ENCODE measurements at regions not wholly inside any gene's neighbourhood (a gene's known extent, or its start where the extent isn't known, plus 50 kb on each side); places are given as distances from the start of the nearest gene placed in this dataset.

DNA sequence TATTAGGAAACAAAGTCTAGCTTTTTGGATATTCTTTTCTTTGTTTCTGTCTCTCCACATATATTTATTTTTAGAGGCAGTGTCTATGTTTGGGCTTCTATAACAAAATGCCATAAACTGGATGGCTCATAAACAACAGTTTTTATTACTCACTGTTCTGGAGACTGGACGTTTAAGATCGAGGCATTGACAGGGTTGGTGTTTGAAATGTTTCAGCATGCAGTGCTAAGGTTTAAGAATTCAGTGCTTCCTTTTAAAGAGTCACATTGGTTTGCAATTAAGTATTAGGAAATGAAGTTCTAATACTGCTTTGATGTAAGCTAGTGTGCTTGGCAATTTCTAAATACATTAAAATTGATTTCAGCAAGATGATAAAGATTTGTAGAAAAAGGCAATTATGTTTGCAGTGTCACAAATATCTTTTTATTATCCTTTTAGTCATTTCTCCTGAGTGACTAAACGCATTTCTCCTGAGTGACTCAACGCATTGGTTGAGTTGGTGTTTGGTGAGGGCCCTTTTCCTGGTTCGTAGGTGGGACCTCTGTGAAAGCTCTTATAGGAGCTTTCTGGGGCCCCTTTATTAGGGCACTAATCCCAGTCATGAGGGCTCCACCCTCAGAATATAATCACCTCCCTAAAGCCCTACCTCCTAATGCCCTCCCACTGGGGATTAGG lies 317.0 kb downstream of the USP25 start:
- Histone ChIP-seq H3K4me3 (no peak overlapping the region; the same call in 1 of the 2 replicates), H3K36me3 (ENCODE audit: insufficient read depth, low read length) (no peaks in the 10 kb centered on the region), H3K27ac (peak overlapping the region; percentile 91; the same call in 1 of the 2 replicates), H3K9ac (ENCODE audit: insufficient read length) (no peak overlapping the region), H3K9me3 (ENCODE audit: low read depth, low read length) (peaks cover 5% of the 10 kb centered on the region; the same call in 1 of the 2 replicates)
- no peak for DNase-seq (ENCODE audit: low read depth, low spot score)
- TF ChIP-seq FOXP2 (optimal IDR thresholded peaks at IDR 0.05; ENCODE audit: control extremely low read depth, extremely low read length, insufficient read depth) (no peak), POLR2AphosphoS5 (IDR thresholded peaks at IDR 0.05; ENCODE audit: borderline replicate concordance, low read depth, low read length) (no peak), EZH2 (IDR thresholded peaks at IDR 0.05) (no peak)

DNA sequence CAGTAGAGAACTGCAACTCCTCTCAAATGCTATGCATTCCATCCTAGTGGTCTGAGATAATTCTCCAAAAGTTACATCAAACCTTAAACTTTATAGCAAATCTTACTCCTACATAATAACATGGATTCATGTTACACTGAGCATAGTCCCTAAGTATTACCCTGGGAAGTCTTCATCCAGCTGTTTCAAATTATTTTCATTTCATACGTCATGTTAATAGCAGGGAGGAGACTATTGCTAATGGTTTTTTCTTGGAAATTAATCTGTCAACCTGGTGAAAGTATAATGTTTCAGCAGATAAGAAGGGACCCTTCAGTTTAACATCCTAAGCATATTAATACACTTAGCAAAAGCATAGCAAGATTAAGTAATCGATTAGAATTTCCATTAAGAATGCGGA lies 318.1 kb downstream of the USP25 start:
- TF ChIP-seq EZH2 (IDR thresholded peaks at IDR 0.05) (no peak), POLR2AphosphoS5 (IDR thresholded peaks at IDR 0.05; ENCODE audit: borderline replicate concordance, low read depth, low read length) (no peak; the same call in 1 of the 2 replicates), FOXP2 (optimal IDR thresholded peaks at IDR 0.05; ENCODE audit: control extremely low read depth, extremely low read length, insufficient read depth) (no peak)
- Histone ChIP-seq H3K36me3 (ENCODE audit: insufficient read depth, low read length) (no peaks in the 10 kb centered on the region), H3K4me3 (peak overlapping the region; percentile 63), H3K9me3 (ENCODE audit: low read depth, low read length) (peaks cover 5% of the 10 kb centered on the region; the same call in 1 of the 2 replicates), H3K9ac (ENCODE audit: insufficient read length) (peak overlapping the region; percentile 17), H3K27ac (peak overlapping the region; percentile 91)
- no peak for DNase-seq (ENCODE audit: low read depth, low spot score)

- H3K27ac ChIP-seq: no peak overlapping the region
- no peaks in the 10 kb centered on the region for H3K9me3 ChIP-seq (ENCODE audit: low read depth, low read length)
- no peaks in the 10 kb centered on the region for H3K36me3 ChIP-seq (ENCODE audit: insufficient read depth, low read length)
- DNase-seq (ENCODE audit: low read depth, low spot score): no peak
- no peak overlapping the region for H3K9ac ChIP-seq (ENCODE audit: insufficient read length)
- no peak overlapping the region for H3K4me3 ChIP-seq
- TF ChIP-seq EZH2 (IDR thresholded peaks at IDR 0.05): no peak
- no peak for TF ChIP-seq FOXP2 (optimal IDR thresholded peaks at IDR 0.05; ENCODE audit: control extremely low read depth, extremely low read length, insufficient read depth)
- no peak for TF ChIP-seq POLR2AphosphoS5 (IDR thresholded peaks at IDR 0.05; ENCODE audit: borderline replicate concordance, low read depth, low read length)
Observed at GRCh38 chr21:16055014-16055413, 325.2 kb downstream of the USP25 start.

DNA sequence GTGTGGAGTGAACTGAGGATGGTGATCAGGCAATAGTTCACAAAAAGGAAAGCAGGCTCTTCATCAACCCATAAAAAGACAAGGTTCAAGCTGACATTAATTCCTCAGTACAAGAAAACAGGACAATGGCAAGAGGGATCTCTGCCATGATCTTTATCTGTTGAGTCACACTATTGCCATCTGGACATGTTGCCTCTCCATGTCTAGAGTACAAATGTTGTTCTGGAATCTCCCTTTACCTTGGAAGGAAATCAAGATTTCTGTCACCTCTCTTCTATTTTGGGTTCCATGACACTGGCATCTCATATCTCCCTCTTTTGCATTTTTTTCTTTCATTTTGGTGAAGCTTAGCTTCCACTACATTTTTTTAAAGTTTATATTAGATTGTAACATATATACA lies 329.1 kb downstream of the USP25 start:
- Histone ChIP-seq H3K27ac (no peak overlapping the region), H3K4me3 (no peak overlapping the region), H3K9ac (ENCODE audit: insufficient read length) (no peak overlapping the region), H3K36me3 (ENCODE audit: insufficient read depth, low read length) (no peaks in the 10 kb centered on the region), H3K9me3 (ENCODE audit: low read depth, low read length) (no peaks in the 10 kb centered on the region; the same call in 1 of the 2 replicates)
- DNase-seq (ENCODE audit: low read depth, low spot score): no peak
- TF ChIP-seq FOXP2 (optimal IDR thresholded peaks at IDR 0.05; ENCODE audit: control extremely low read depth, extremely low read length, insufficient read depth) (no peak), EZH2 (IDR thresholded peaks at IDR 0.05) (no peak), POLR2AphosphoS5 (IDR thresholded peaks at IDR 0.05; ENCODE audit: borderline replicate concordance, low read depth, low read length) (no peak)

- Histone ChIP-seq H3K36me3 (ENCODE audit: insufficient read depth, low read length) (no peaks in the 10 kb centered on the region), H3K9me3 (ENCODE audit: low read depth, low read length) (no peaks in the 10 kb centered on the region; the same call in 1 of the 2 replicates), H3K4me3 (no peak overlapping the region), H3K9ac (ENCODE audit: insufficient read length) (no peak overlapping the region), H3K27ac (no peak overlapping the region)
- DNase-seq (ENCODE audit: low read depth, low spot score): no peak
- TF ChIP-seq POLR2AphosphoS5 (IDR thresholded peaks at IDR 0.05; ENCODE audit: borderline replicate concordance, low read depth, low read length) (no peak), FOXP2 (optimal IDR thresholded peaks at IDR 0.05; ENCODE audit: control extremely low read depth, extremely low read length, insufficient read depth) (no peak), EZH2 (IDR thresholded peaks at IDR 0.05) (no peak)
Observed at GRCh38 chr21:16059981-16060380, 330.2 kb downstream of the USP25 start.

DNA sequence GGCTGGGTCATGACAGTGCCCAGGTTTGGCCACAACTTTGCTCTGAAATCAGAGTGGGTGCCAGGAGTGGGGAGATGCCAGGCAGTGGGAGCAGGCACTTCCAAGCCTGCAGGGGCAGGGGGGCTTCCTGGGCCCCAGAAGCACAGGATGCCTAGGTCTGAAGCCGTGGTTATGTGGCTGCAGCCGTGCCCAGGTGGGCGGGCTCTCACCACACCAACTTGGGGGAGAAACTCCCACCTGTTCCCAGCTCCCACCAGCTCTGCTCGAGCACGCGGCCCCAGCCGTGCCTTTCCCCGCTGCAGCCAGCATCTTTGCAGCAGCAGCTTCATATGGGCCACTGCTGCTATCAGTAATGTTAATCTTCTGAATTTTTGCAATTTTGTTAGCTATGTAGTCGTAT lies 331.4 kb downstream of the USP25 start:
- Histone ChIP-seq H3K36me3 (ENCODE audit: insufficient read depth, low read length) (no peaks in the 10 kb centered on the region), H3K9me3 (ENCODE audit: low read depth, low read length) (no peaks in the 10 kb centered on the region; the same call in 1 of the 2 replicates), H3K4me3 (no peak overlapping the region), H3K9ac (ENCODE audit: insufficient read length) (no peak overlapping the region), H3K27ac (no peak overlapping the region)
- DNase-seq (ENCODE audit: low read depth, low spot score): no peak
- no peak for TF ChIP-seq POLR2AphosphoS5 (IDR thresholded peaks at IDR 0.05; ENCODE audit: borderline replicate concordance, low read depth, low read length)
- no peak for TF ChIP-seq FOXP2 (optimal IDR thresholded peaks at IDR 0.05; ENCODE audit: control extremely low read depth, extremely low read length, insufficient read depth)
- TF ChIP-seq EZH2 (IDR thresholded peaks at IDR 0.05): no peak

- Histone ChIP-seq H3K9ac (ENCODE audit: insufficient read length) (peak overlapping the region; percentile 49), H3K36me3 (ENCODE audit: insufficient read depth, low read length) (no peaks in the 10 kb centered on the region), H3K9me3 (ENCODE audit: low read depth, low read length) (no peaks in the 10 kb centered on the region), H3K4me3 (peak overlapping the region; percentile 80), H3K27ac (peak overlapping the region; percentile 89)
- TF ChIP-seq POLR2AphosphoS5 (IDR thresholded peaks at IDR 0.05; ENCODE audit: borderline replicate concordance, low read depth, low read length): no peak
- no peak for TF ChIP-seq EZH2 (IDR thresholded peaks at IDR 0.05)
- TF ChIP-seq FOXP2 (optimal IDR thresholded peaks at IDR 0.05; ENCODE audit: control extremely low read depth, extremely low read length, insufficient read depth): no peak
- peak; percentile 35 for DNase-seq (ENCODE audit: low read depth, low spot score)
Observed at GRCh38 chr21:16069178-16070112, 339.7 kb downstream of the USP25 start.

- Histone ChIP-seq H3K9ac (ENCODE audit: insufficient read length) (peak overlapping the region; percentile 73), H3K9me3 (ENCODE audit: low read depth, low read length) (no peaks in the 10 kb centered on the region), H3K4me3 (peak overlapping the region; percentile 80), H3K36me3 (ENCODE audit: insufficient read depth, low read length) (no peaks in the 10 kb centered on the region), H3K27ac (peak overlapping the region; percentile 89)
- DNase-seq (ENCODE audit: low read depth, low spot score): no peak
- TF ChIP-seq EZH2 (IDR thresholded peaks at IDR 0.05): no peak
- TF ChIP-seq FOXP2 (optimal IDR thresholded peaks at IDR 0.05; ENCODE audit: control extremely low read depth, extremely low read length, insufficient read depth): no peak
- no peak for TF ChIP-seq POLR2AphosphoS5 (IDR thresholded peaks at IDR 0.05; ENCODE audit: borderline replicate concordance, low read depth, low read length)
Observed at GRCh38 chr21:16070207-16070651, 340.4 kb downstream of the USP25 start.

All from SK-N-MC (cell line).